ENCODE measurements at regions not wholly inside any gene's neighbourhood (a gene's known extent, or its start where the extent isn't known, plus 50 kb on each side); places are given as distances from the start of the nearest gene placed in this dataset.
"Not testable (repeated sequence)": the region's sequence is repeated elsewhere in the genome, so short reads cannot be mapped to it uniquely, and the experiment has no call there.

GRCh38 chr10:117622471-117623184, 80.1 kb downstream of the EMX2 start:
- no peaks in the 10 kb centered on the region for H3K36me3 ChIP-seq (ENCODE audit: insufficient read depth, low read length)
- H3K9me3 ChIP-seq (ENCODE audit: control insufficient read depth, insufficient read depth, low read length), result no peaks in the 10 kb centered on the region
- no peak overlapping the region for H3K9ac ChIP-seq (ENCODE audit: low read depth, low read length)

DNA sequence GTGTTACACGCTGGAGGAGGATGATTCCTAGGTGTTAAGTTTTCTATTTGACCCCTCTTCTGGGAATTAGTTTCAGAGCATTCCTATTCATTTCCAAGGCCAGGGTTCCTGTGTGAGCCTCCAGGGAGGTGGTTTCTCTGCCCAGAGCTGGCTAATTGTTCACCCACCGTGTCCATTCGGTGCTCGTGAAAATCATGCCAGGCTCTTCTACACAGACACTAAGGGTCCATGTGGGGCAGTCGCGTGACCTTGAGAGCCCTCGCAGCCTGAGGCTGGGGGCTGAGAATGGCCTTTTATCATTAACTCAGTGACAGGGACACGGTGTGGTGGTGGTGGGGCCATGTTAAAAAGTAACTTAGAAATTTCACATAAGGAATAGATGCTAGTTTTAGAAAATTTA, 83.7 kb downstream of the EMX2 start:
- Histone ChIP-seq H3K9me3 (ENCODE audit: control insufficient read depth, insufficient read depth, low read length) (no peaks in the 10 kb centered on the region), H3K9ac (ENCODE audit: low read depth, low read length) (no peak overlapping the region), H3K4me1 (ENCODE audit: insufficient read depth, low read length) (no peaks in the 10 kb centered on the region), H3K36me3 (ENCODE audit: insufficient read depth, low read length) (no peaks in the 10 kb centered on the region)

More at GRCh38 chr10:117622471-117623184, 80.1 kb downstream of the EMX2 start:
- H3K4me1 ChIP-seq (ENCODE audit: insufficient read depth, low read length), result no peaks in the 10 kb centered on the region

DNA sequence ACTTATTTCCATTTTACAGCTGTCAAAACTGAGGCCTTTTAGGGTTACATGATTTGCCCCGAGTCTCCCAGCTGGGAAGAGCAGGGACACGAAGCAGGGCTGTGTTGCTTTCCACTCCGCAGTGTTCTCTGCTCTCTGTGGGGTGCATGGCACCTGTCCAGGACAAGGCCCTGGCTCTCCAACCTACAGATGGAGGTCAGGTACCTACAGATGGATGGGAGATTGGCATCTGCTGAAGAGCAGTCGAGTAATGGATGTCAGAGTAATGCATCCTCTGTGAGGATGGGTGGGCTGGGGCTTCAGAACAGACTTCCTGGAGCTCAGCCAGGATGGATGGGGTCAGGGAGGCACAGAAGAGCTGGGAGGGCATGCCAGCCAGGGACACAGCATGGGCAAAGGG, 85.0 kb downstream of the EMX2 start:
- Histone ChIP-seq H3K9me3 (ENCODE audit: control insufficient read depth, insufficient read depth, low read length) (no peaks in the 10 kb centered on the region), H3K4me1 (ENCODE audit: insufficient read depth, low read length) (no peaks in the 10 kb centered on the region), H3K9ac (ENCODE audit: low read depth, low read length) (no peak overlapping the region), H3K36me3 (ENCODE audit: insufficient read depth, low read length) (no peaks in the 10 kb centered on the region)

- H3K9ac ChIP-seq (ENCODE audit: low read depth, low read length); H3K4me1 ChIP-seq (ENCODE audit: insufficient read depth, low read length): not testable (repeated sequence)
Measured at GRCh38 chr10:117629717-117630116, 87.2 kb downstream of the EMX2 start.

GRCh38 chr10:117631276-117632145, 89.0 kb downstream of the EMX2 start:
- Histone ChIP-seq H3K9me3 (ENCODE audit: control insufficient read depth, insufficient read depth, low read length) (no peaks in the 10 kb centered on the region), H3K4me1 (ENCODE audit: insufficient read depth, low read length) (no peaks in the 10 kb centered on the region), H3K9ac (ENCODE audit: low read depth, low read length) (no peak overlapping the region), H3K36me3 (ENCODE audit: insufficient read depth, low read length) (no peaks in the 10 kb centered on the region)

More at GRCh38 chr10:117629717-117630116, 87.2 kb downstream of the EMX2 start:
- not testable (repeated sequence) for H3K9me3 ChIP-seq (ENCODE audit: control insufficient read depth, insufficient read depth, low read length); H3K36me3 ChIP-seq (ENCODE audit: insufficient read depth, low read length)

- Histone ChIP-seq H3K9ac (ENCODE audit: low read depth, low read length) (no peak overlapping the region), H3K9me3 (ENCODE audit: control insufficient read depth, insufficient read depth, low read length) (no peaks in the 10 kb centered on the region), H3K36me3 (ENCODE audit: insufficient read depth, low read length) (no peaks in the 10 kb centered on the region), H3K4me1 (ENCODE audit: insufficient read depth, low read length) (no peaks in the 10 kb centered on the region)
Measured at GRCh38 chr10:117632406-117632805, 89.9 kb downstream of the EMX2 start.

DNA sequence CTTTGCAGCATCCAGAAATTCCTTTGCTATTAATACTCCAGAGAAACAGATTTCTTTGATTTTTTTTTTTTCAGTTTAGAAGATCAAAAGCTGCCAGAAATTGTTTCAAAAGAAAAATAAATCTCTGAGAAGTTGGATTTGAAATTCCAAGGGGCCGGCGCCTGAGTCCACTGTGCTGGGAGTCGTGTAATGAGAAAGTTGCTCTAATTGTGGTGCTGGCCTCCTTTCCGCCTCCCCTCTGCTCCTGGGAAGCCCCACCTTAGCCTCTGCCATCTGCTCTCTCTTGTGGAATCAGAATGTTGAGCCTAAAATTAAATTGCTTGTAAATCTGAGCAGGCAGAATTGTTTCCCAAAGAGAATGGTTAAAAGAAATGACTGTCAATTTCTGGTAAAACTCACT, 93.3 kb downstream of the EMX2 start:
- H3K36me3 ChIP-seq (ENCODE audit: insufficient read depth, low read length), result no peaks in the 10 kb centered on the region
- H3K9me3 ChIP-seq (ENCODE audit: control insufficient read depth, insufficient read depth, low read length), result no peaks in the 10 kb centered on the region
- H3K9ac ChIP-seq (ENCODE audit: low read depth, low read length), result no peak overlapping the region
- no peaks in the 10 kb centered on the region for H3K4me1 ChIP-seq (ENCODE audit: insufficient read depth, low read length)

DNA sequence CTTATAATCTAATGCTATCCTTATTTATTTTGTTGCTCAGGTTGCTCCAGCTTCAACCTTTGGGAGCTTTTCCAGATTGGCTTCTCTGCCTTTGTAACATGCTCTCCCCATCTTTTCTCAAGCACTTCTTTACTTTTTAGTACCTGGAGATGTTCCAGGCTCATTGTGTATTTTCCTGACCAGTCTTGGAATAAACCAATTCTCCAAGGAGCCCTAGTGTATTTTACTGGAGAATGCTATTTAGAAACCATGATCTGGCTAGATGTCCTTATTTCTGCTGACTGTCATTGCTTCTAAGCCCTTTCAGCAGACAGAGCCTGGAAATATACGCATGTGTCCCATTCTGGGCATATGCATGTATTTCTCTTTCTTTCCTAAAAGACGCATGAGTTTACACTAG, 95.7 kb downstream of the EMX2 start:
- Histone ChIP-seq H3K36me3 (ENCODE audit: insufficient read depth, low read length) (no peaks in the 10 kb centered on the region), H3K9me3 (ENCODE audit: control insufficient read depth, insufficient read depth, low read length) (no peaks in the 10 kb centered on the region), H3K4me1 (ENCODE audit: insufficient read depth, low read length) (no peaks in the 10 kb centered on the region), H3K9ac (ENCODE audit: low read depth, low read length) (no peak overlapping the region)

DNA sequence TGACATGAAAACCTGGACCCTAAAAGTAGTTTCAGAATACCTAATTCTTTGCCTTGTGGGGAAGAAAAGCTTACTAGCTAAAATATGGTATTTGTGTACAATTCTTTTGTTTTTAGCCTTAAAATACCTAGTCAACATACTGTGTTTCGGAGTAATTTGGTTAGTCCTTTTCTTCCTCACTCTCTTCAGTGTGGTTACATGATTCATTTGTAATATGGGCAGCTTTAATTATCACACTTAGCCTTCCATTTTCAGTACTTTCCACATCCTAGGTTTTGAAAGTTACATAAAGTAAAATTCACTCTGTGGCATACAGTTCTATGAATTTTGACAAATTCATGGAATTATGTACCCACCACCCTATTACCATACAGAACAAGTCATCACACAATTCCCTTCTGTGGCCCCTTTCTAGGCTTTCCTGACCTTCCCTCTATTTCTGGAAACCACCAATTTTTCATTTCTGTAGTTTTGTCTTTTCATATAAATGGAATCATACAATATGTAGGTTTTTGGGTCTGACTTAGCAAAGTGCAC, 96.2 kb downstream of the EMX2 start:
- H3K36me3 ChIP-seq (ENCODE audit: insufficient read depth, low read length), result no peaks in the 10 kb centered on the region
- H3K9me3 ChIP-seq (ENCODE audit: control insufficient read depth, insufficient read depth, low read length), result no peaks in the 10 kb centered on the region
- no peak overlapping the region for H3K9ac ChIP-seq (ENCODE audit: low read depth, low read length)
- H3K4me1 ChIP-seq (ENCODE audit: insufficient read depth, low read length), result no peaks in the 10 kb centered on the region

- H3K9me3 ChIP-seq (ENCODE audit: control insufficient read depth, insufficient read depth, low read length), result no peaks in the 10 kb centered on the region
Measured at GRCh38 chr10:117640406-117640805, 97.9 kb downstream of the EMX2 start.

GRCh38 chr10:117646718-117647117, 104.2 kb downstream of the EMX2 start:
- Histone ChIP-seq H3K4me1 (ENCODE audit: insufficient read depth, low read length) (no peaks in the 10 kb centered on the region), H3K9me3 (ENCODE audit: control insufficient read depth, insufficient read depth, low read length) (no peaks in the 10 kb centered on the region), H3K36me3 (ENCODE audit: insufficient read depth, low read length) (no peaks in the 10 kb centered on the region), H3K9ac (ENCODE audit: low read depth, low read length) (no peak overlapping the region)

More at GRCh38 chr10:117640406-117640805, 97.9 kb downstream of the EMX2 start:
- Histone ChIP-seq H3K4me1 (ENCODE audit: insufficient read depth, low read length) (no peaks in the 10 kb centered on the region), H3K9ac (ENCODE audit: low read depth, low read length) (no peak overlapping the region), H3K36me3 (ENCODE audit: insufficient read depth, low read length) (no peaks in the 10 kb centered on the region)

DNA sequence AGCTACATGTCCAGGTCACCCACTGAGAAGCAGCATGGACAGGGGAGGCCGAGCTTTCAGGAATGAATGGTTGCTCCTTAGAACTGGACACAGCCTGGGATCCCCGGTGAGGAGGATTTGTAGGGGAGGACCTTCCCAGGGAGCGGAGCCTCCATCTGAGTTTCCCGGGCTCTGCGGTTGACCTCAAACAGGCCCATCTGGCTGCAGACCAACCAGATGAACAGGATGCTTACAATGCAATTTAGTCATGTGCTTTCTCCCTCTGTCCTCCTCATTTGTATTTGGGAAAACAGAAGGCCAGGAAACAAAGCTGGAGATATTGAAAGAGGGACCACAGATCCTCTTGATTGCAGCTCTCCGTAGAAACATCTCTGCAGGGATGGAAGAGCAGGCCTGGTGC, 104.8 kb downstream of the EMX2 start:
- H3K9me3 ChIP-seq (ENCODE audit: control insufficient read depth, insufficient read depth, low read length), result no peaks in the 10 kb centered on the region
- no peaks in the 10 kb centered on the region for H3K36me3 ChIP-seq (ENCODE audit: insufficient read depth, low read length)
- no peaks in the 10 kb centered on the region for H3K4me1 ChIP-seq (ENCODE audit: insufficient read depth, low read length)
- no peak overlapping the region for H3K9ac ChIP-seq (ENCODE audit: low read depth, low read length)

GRCh38 chr10:117651121-117651520, 108.6 kb downstream of the EMX2 start:
- Histone ChIP-seq H3K9me3 (ENCODE audit: control insufficient read depth, insufficient read depth, low read length) (peaks cover 6% of the 10 kb centered on the region; the same call in 1 of the 2 replicates), H3K4me1 (ENCODE audit: insufficient read depth, low read length) (no peaks in the 10 kb centered on the region), H3K9ac (ENCODE audit: low read depth, low read length) (no peak overlapping the region), H3K36me3 (ENCODE audit: insufficient read depth, low read length) (no peaks in the 10 kb centered on the region)

- Histone ChIP-seq H3K9ac (ENCODE audit: low read depth, low read length) (no peak overlapping the region), H3K4me1 (ENCODE audit: insufficient read depth, low read length) (no peaks in the 10 kb centered on the region), H3K36me3 (ENCODE audit: insufficient read depth, low read length) (no peaks in the 10 kb centered on the region), H3K9me3 (ENCODE audit: control insufficient read depth, insufficient read depth, low read length) (peaks cover 6% of the 10 kb centered on the region; the same call in 1 of the 2 replicates)
Measured at GRCh38 chr10:117652228-117653169, 110.0 kb downstream of the EMX2 start.
